IMR-90 (cell line): ENCODE measurements at regions not wholly inside any gene's neighbourhood (a gene's known extent, or its start where the extent isn't known, plus 50 kb on each side); places are given as distances from the start of the nearest gene placed in this dataset.

Source experiments
- BHLHE40 ChIP-seq: fragments of 150-350 bp; IDR thresholded peaks from 2 replicates; pipeline ENCODE4 v1.6.1; 2016; ENCODE audit warnings: mild to moderate bottlenecking, low read depth, low read length
- CEBPB ChIP-seq: IDR thresholded peaks from 2 replicates; pipeline ENCODE4 v1.6.1; 2012; ENCODE audit warnings: low read depth, low read length, improper control_type of control experiment
- FOS ChIP-seq: fragments of 150-350 bp; IDR thresholded peaks from 2 replicates; pipeline ENCODE4 v1.6.1; 2016; ENCODE audit warnings: low read depth, low read length
- MAFK ChIP-seq: IDR thresholded peaks from 2 replicates; pipeline ENCODE4 v1.6.1; 2012; ENCODE audit warnings: low read depth, low read length, improper control_type of control experiment
- MAZ ChIP-seq: IDR thresholded peaks from 2 replicates; pipeline ENCODE4 v1.6.1; 2012; ENCODE audit warnings: low read depth, mild to moderate bottlenecking, low read length, improper control_type of control experiment, moderate library complexity, borderline replicate concordance
- MXI1 ChIP-seq: IDR thresholded peaks from 2 replicates; pipeline ENCODE4 v1.6.1; 2012; ENCODE audit warnings: low read depth, mild to moderate bottlenecking, low read length, moderate library complexity, borderline replicate concordance
- POLR2A ChIP-seq: IDR thresholded peaks from 2 replicates; pipeline ENCODE4 v1.6.1; 2012; ENCODE audit warnings: mild to moderate bottlenecking, low read depth, low read length
- RAD21 ChIP-seq: IDR thresholded peaks from 2 replicates; pipeline ENCODE4 v1.6.1; 2012; ENCODE audit warnings: low read length, improper control_type of control experiment
- RCOR1 ChIP-seq: IDR thresholded peaks from 2 replicates; pipeline ENCODE4 v1.6.1; 2012; ENCODE audit warnings: mild to moderate bottlenecking, low read length, improper control_type of control experiment; ENCODE audit not compliant: insufficient replicate concordance
- RFX5 ChIP-seq: IDR thresholded peaks from 2 replicates; pipeline ENCODE4 v1.8.0; 2012; ENCODE audit warnings: low read depth, mild to moderate bottlenecking, low read length, moderate library complexity
- SMC3 ChIP-seq: fragments of 150-350 bp; IDR thresholded peaks from 2 replicates; pipeline ENCODE4 v1.6.1; 2016; ENCODE audit warnings: low read depth, mild to moderate bottlenecking, antibody characterized with exemption, low read length, moderate library complexity
- TF ChIP-seq, protein P1 (sequence below): fragments of 150-350 bp; IDR thresholded peaks from 2 replicates; pipeline ENCODE4 v1.6.1; 2017; ENCODE audit warnings: mild to moderate bottlenecking, antibody characterized with exemption, low read length, low read depth
- TF ChIP-seq, protein P2 (sequence below): conservative IDR thresholded peaks from 2 replicates; pipeline ENCODE4 v1.5.1; 2012; ENCODE audit warnings: mild to moderate bottlenecking, low read depth, low read length, improper control_type of control experiment

DNA sequence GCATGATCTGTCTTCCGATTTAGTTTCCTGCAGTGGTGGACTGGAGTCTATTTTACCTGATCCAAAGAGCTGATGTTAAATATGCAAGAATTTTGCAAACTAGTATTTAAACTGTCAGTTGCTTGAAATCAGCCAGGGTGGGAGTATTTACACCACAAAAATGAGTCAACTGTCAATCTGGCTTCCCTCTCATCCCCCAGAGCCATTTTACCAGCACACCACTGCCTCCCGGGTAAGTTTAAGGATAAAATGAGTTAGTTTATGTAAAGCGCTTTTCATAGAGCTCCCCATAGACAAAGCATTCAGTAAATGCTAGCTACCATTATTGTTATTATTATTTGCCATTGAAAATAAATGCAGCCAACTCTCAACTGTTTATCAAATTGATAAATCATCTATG is 106.3 kb upstream of the FRMD6 start:
- TF ChIP-seq, protein P1, sequence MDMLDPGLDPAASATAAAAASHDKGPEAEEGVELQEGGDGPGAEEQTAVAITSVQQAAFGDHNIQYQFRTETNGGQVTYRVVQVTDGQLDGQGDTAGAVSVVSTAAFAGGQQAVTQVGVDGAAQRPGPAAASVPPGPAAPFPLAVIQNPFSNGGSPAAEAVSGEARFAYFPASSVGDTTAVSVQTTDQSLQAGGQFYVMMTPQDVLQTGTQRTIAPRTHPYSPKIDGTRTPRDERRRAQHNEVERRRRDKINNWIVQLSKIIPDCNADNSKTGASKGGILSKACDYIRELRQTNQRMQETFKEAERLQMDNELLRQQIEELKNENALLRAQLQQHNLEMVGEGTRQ: no peak
- TF ChIP-seq, protein P2, sequence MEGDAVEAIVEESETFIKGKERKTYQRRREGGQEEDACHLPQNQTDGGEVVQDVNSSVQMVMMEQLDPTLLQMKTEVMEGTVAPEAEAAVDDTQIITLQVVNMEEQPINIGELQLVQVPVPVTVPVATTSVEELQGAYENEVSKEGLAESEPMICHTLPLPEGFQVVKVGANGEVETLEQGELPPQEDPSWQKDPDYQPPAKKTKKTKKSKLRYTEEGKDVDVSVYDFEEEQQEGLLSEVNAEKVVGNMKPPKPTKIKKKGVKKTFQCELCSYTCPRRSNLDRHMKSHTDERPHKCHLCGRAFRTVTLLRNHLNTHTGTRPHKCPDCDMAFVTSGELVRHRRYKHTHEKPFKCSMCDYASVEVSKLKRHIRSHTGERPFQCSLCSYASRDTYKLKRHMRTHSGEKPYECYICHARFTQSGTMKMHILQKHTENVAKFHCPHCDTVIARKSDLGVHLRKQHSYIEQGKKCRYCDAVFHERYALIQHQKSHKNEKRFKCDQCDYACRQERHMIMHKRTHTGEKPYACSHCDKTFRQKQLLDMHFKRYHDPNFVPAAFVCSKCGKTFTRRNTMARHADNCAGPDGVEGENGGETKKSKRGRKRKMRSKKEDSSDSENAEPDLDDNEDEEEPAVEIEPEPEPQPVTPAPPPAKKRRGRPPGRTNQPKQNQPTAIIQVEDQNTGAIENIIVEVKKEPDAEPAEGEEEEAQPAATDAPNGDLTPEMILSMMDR: no peak
- TF ChIP-seq MXI1 (no peak), RAD21 (no peak), CEBPB (no peak), RCOR1 (no peak), POLR2A (no peak), MAZ (no peak), SMC3 (no peak), MAFK (no peak), RFX5 (no peak), FOS (no peak), BHLHE40 (no peak)
